GM18502 (cell line): ENCODE measurements at regions not wholly inside any gene's neighbourhood (a gene's known extent, or its start where the extent isn't known, plus 50 kb on each side); places are given as distances from the start of the nearest gene placed in this dataset.
"Not testable (repeated sequence)": the region's sequence is repeated elsewhere in the genome, so short reads cannot be mapped to it uniquely, and the experiment has no call there.

Experiments used
- ATAC-seq: cut with Tn5 transposase; IDR thresholded peaks from one replicate; pipeline ENCODE4 v1.9.1; 2021; ENCODE audit warnings: mild to moderate bottlenecking; ENCODE audit not compliant: unreplicated experiment, poor library complexity

- no peak for ATAC-seq
Observed at GRCh38 chr6:137545073-137545472, 50.9 kb upstream of the OLIG3 start.

DNA sequence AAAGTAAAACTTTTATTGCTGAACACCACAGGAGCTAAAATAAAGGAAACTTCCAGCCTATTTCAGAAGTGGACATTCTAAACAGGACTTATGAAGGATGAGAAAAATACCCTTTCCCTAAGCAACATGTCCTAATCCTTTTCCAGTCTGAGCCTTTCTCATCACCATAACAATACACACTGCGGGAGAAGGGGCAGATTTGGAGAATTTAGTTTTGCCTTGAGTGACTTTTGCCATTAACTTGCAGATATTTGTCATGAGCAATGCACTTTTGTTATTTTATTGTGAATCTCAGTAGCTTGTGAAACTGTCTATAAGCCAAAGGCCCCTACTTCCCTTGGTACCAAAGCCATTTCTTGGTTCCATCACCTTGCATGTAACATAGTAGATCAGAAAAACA lies 53.0 kb upstream of the OLIG3 start:
- ATAC-seq: no peak

GRCh38 chr6:137547601-137548000 lies 53.4 kb upstream of the OLIG3 start:
- no peak for ATAC-seq

- ATAC-seq: no peak
Observed at GRCh38 chr6:137549106-137549505, 54.9 kb upstream of the OLIG3 start.

GRCh38 chr6:137550535-137550934 lies 56.3 kb upstream of the OLIG3 start:
- ATAC-seq: no peak

DNA sequence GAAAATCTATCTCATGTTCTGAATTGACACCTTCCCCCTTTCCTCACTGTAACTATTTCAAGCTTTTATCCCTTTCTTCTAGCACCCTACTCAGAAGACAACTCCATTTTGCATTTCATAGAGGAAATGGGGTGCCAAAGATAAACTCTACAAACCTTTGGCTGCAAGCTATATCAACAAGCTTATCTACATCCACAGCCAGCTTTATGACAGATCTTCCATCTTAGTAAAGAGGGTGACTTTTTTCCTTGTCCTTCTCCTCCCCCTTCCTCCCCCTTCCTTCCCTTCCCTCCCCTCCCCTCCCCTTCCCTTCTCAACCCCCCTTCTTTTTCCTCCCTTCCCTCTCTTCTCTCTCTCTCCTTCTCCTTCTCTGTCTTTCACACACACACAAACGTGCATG lies 58.0 kb upstream of the OLIG3 start:
- ATAC-seq: no peak

DNA sequence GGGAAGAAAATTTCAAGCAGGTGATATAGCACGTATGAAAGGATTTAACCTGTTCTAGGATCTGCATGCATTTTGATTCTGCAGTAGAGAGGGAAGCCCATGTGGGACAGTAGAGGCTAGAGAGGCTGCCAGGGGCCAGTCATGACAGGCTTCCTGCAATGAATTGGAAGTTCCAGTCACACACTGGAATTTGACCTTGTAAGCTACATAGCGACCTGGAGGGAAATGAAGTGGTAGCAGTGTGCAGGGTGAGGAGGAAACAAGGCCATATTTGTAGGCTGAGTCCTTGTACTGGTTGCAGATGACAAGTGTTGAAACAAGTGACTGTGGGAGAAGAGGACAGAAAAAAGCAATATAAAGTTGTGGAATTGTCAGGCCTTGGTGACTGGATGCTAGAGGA lies 58.6 kb upstream of the OLIG3 start:
- no peak for ATAC-seq

GRCh38 chr6:137559521-137560183 lies 65.5 kb upstream of the OLIG3 start:
- ATAC-seq: not testable (repeated sequence)

- no peak for ATAC-seq
Observed at GRCh38 chr6:137560184-137560563, 66.0 kb upstream of the OLIG3 start.

DNA sequence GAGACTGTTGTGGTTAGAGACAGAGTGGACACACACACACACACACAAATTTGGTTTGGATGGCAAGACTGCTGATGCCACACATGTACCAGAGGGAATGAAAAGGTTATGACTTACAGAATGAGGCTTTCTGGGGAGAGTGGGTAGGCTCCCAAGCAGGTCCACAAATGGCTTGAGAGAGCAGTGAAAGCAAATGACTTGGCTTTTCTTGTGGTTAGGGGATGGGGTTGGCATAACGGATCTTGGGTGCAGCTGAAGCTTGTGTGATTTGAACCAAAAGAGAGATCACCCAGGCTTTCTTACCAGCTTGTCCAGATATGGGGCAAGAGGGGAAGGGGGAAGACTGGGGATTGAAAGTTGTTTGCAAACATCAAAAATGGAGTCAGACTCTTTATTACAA lies 73.9 kb upstream of the OLIG3 start:
- no peak for ATAC-seq

- ATAC-seq: no peak
Observed at GRCh38 chr6:137570393-137570792, 76.2 kb upstream of the OLIG3 start.

- no peak for ATAC-seq
Observed at GRCh38 chr6:137571854-137572253, 77.7 kb upstream of the OLIG3 start.

DNA sequence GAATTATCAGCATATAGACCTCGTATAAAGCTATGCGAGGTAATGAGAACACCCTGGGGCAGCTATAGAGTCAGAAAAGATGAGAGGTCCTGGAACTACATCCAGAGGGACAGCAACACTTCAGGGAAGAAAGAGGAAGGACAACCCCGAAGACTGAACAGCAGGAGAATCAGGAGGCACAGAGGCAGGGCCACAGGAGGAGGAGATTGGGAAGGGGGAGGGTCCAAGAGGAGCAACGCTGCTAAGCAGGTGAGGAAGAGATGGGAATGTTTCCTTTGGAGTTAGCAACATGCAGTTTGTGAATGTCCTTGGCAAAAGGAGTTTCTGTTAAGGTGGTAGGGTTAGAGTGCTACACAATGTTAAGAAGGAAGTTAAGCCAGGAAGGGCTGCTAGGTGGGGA lies 79.5 kb upstream of the OLIG3 start:
- no peak for ATAC-seq

DNA sequence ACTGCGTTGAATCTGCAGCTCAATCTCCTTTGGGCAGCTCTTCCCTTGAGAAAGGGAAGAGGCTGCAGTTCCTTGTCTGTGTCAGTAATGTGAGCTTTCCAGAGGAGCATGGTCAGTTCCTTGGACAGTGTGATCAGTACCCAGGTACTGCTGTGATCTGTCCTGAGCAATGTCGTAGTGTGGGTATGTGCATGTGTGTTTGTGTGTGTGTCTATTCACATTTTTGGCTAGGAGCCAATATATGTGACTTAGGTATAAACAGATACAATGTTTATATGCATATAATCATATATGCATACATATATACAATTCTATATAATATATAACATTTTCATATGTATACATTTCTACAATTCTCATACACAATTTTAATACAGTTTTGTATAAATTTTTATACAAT lies 85.4 kb upstream of the OLIG3 start:
- no peak for ATAC-seq

DNA sequence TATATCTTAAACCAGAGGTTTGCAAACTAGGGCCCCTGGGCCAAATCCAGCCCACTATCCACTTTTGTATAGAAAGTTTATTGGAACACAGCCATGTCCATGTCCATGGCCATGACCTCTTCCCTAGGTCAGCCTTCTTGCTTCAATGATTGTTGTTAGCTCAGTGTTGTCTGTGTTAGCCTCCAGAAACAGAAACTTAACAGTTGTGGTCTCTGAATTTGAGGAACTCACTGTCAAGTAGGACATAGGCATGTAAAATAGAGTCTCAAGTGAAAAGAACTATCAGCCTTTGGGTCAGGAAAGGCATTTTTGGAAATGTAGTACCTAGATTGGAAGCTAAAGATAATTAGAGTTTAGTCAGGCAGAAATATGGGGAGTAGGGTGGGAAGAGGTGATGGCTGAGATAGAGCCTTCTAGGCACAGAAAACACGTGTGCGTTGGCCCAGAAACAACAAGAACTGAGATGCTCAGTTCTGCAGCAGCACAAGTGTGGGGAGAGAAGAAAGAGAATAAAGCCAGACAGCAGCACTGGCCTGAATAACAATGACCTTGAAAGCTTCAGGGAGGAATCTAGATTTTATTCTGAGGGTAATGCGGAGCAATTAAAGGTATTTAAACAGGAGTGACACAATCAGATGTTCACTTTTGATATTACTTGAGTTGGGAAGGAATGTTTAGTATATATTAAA lies 87.0 kb upstream of the OLIG3 start:
- peak; percentile 83 for ATAC-seq

GRCh38 chr6:137583519-137583918 lies 89.3 kb upstream of the OLIG3 start:
- ATAC-seq: not testable (repeated sequence)

- ATAC-seq: no peak
Observed at GRCh38 chr6:137588472-137588871, 94.3 kb upstream of the OLIG3 start.

DNA sequence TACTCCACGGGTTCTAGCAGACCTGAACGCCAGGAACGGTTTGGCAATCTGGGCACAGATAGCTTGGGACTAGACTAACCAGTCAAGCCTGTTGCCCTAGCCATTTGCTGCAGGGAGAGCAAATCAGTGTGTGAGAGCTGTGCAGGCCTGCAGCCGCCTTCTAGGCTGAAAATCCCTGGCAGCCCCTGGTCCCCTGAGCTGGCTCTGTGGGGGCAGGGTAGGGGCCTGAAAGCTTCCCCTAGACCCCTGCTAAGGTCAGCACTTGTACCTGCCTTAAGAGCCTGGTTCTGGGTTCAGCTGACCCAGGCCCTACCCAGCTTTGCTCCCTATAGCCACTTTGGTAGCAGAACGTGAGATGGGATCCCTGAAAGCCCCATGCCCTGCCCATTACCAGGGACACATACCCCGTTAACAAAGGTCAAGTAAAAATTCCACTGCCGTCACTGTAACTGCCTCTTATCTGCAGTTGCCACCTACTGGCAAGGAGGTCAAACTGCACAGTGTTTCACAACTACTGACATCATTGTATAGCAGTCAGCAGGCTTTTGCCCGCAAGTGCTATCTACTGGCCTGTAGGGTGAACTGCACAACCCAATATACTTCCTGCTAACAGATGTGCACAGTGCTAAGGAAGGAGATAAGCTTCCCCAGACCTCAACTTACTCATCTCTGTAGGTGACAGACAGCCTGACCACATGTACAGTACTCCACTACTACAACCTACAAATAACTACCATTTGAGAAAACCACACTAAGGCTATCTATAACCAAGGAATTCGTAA lies 95.1 kb upstream of the OLIG3 start:
- peak; percentile 100 for ATAC-seq

DNA sequence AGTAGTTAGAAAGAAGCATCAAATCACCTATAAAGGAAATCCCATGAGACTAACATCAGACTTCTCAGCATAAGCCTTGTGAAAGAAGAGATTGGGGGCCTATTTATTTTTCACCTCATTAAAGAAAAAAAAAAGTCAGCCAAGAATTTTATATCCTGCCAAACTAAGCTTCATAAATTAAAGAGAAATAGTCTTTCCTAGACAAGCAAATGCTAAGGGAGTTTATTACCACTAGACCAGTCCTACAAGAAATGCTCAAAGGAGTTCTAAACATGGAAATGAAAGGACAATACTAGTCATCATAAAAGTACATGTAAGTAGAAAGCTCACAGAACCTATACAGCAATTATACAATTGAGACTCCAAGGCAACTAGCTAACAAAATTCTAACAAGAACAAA lies 96.5 kb upstream of the OLIG3 start:
- no peak for ATAC-seq

- ATAC-seq: no peak
Observed at GRCh38 chr6:137601471-137601870, 107.3 kb upstream of the OLIG3 start.
